K562 (cell line): ENCODE measurements at regions not wholly inside any gene's neighbourhood (a gene's known extent, or its start where the extent isn't known, plus 50 kb on each side); places are given as distances from the start of the nearest gene placed in this dataset.

Experiments used
- ATAC-seq: fragments of 200-7000 bp; cut with Tn5 transposase; 3 replicates; pipeline ENCODE4 v1.9.1; 2020; ENCODE audit warnings: moderate library complexity
- BruUV-seq: library from RNA; stranded (reverse); fragments of 400-500 nt; replicated peaks from 2 replicates; lab custom pipeline; 2021; lab: Mats Ljungman, UMichigan
- CTCF ChIA-PET: fragments of 300-600 bp; formaldehyde crosslinking; extraction: SDS; loops from one replicate; lab custom pipeline; 2021; ENCODE audit warnings: low intra/inter-chr PET ratio; lab: Yijun Ruan, JAX
- POLR2A ChIA-PET: fragments of 300-600, 350-650 bp; sonication (Branson Sonifier 250); formaldehyde crosslinking; extraction: SDS; loops from one replicate; lab custom pipeline; 2021; ENCODE audit warnings: antibody characterized with exemption, inconsistent platforms; lab: Yijun Ruan, JAX
- DNase-seq, 4 experiments: peaks; one replicate each; pipeline versions ENCODE4 v3.0.0 to v3.0.0-alpha.2; 2011 to 2018; ENCODE audit warnings: low spot score in 3 of 4, mixed read lengths in 3 of 4; ENCODE audit errors: extremely low read depth in 1 of 4
- FAIRE-seq: peaks from 2 replicates; lab custom pipeline; 2011; peaks lifted over from hg19 to GRCh38; lab: Jason Lieb, UNC
- H2AFZ ChIP-seq: 2 replicates; pipeline ENCODE4 v1.6.0; 2011; ENCODE audit warnings: low read depth, low read length, control low read depth, inconsistent platforms
- H3K27ac ChIP-seq: fragments of 200-600 bp; 3 replicates; pipeline ENCODE4 v1.8.0; 2011; ENCODE audit warnings: low read depth, mild to moderate bottlenecking, control low read depth, inconsistent platforms, low read length, moderate library complexity, mixed read lengths; ENCODE audit errors: extremely low read depth
- H3K27me3 ChIP-seq, 2 experiments: fragments of 300-600 bp in 1 of 2; 2 replicates in 1 of 2; 3 replicates in 1 of 2; pipeline versions ENCODE4 v1.6.0 to v1.8.0; 2011; ENCODE audit warnings: inconsistent platforms in 2 of 2, low read length in 2 of 2, mild to moderate bottlenecking in 1 of 2, mixed read lengths in 1 of 2, moderate library complexity in 1 of 2; ENCODE audit not compliant: control insufficient read depth in 2 of 2, insufficient read depth in 2 of 2
- H3K36me3 ChIP-seq: fragments of 300-600 bp; 3 replicates; pipeline ENCODE4 v1.8.0; 2011; ENCODE audit warnings: mild to moderate bottlenecking, low read length, inconsistent platforms; ENCODE audit not compliant: control insufficient read depth, insufficient read depth
- H3K4me1 ChIP-seq, 2 experiments: fragments of 200-600 bp in 1 of 2; replicated peaks in 1 of 2; 2 replicates in 1 of 2; 3 replicates in 1 of 2; pipeline versions ENCODE4 v1.5.1 to v1.8.0; 2011; ENCODE audit warnings: inconsistent platforms in 2 of 2, low read length in 2 of 2, mild to moderate bottlenecking in 1 of 2, mixed read lengths in 1 of 2, moderate library complexity in 1 of 2; ENCODE audit not compliant: control insufficient read depth in 2 of 2, insufficient read depth in 2 of 2
- H3K4me2 ChIP-seq: 2 replicates; pipeline ENCODE4 v1.6.1; 2011; ENCODE audit warnings: low read length, control low read depth, inconsistent platforms, mixed read lengths; ENCODE audit not compliant: insufficient read depth
- H3K4me3 ChIP-seq: fragments of 200-600 bp; sonication (generic), shearing (Covaris generic); 2 replicates; pipeline ENCODE4 v1.5.1; 2016; ENCODE audit warnings: control low read depth, inconsistent platforms
- H3K79me2 ChIP-seq: fragments of 200-600 bp; 3 replicates; pipeline ENCODE4 v1.8.0; 2011; ENCODE audit warnings: low read length, inconsistent platforms; ENCODE audit not compliant: control insufficient read depth, insufficient read depth
- H3K9ac ChIP-seq, 2 experiments: 2 replicates each; pipeline versions ENCODE4 v1.6.0 to v1.6.1; 2011; ENCODE audit warnings: low read depth in 2 of 2, low read length in 2 of 2, control low read depth in 1 of 2, inconsistent platforms in 1 of 2, mild to moderate bottlenecking in 1 of 2, mixed read lengths in 1 of 2; ENCODE audit not compliant: insufficient read depth in 1 of 2
- H3K9me1 ChIP-seq: one replicate; pipeline ENCODE4 v1.6.0; 2011; ENCODE audit warnings: inconsistent platforms, mild to moderate bottlenecking, low read length, moderate library complexity; ENCODE audit not compliant: control insufficient read depth, insufficient read depth
- H3K9me3 ChIP-seq: replicated peaks from 2 replicates; pipeline ENCODE4 v1.5.1; 2011; ENCODE audit warnings: low read depth, low read length, inconsistent platforms; ENCODE audit not compliant: control insufficient read depth, insufficient read depth
- H4K20me1 ChIP-seq: replicated peaks from 2 replicates; pipeline ENCODE4 v1.6.1; 2011; ENCODE audit warnings: low read length, inconsistent platforms, mixed read lengths; ENCODE audit not compliant: control insufficient read depth, insufficient read depth
- BRCA1 ChIP-seq, 2 experiments: fragments of 450-650 bp in 1 of 2; sonication (generic) in 1 of 2; formaldehyde crosslinking in 1 of 2; IDR thresholded peaks; 2 replicates each; pipeline versions ENCODE4 v1.5.0 to v1.6.1; 2017 to 2020; ENCODE audit warnings: mild to moderate bottlenecking in 1 of 2, missing genetic modification reagents in 1 of 2
- GTF2F1 ChIP-seq: IDR thresholded peaks from 2 replicates; pipeline ENCODE4 v1.6.1; 2011; ENCODE audit warnings: low read depth, low read length, improper control_type of control experiment
- MBD2 ChIP-seq: sonication (generic); IDR thresholded peaks from 2 replicates; pipeline ENCODE4 v1.6.1; 2016; ENCODE audit warnings: low read depth, borderline replicate concordance
- PURB ChIP-seq: sonication (generic); formaldehyde crosslinking; IDR thresholded peaks from 2 replicates; pipeline ENCODE4 v1.9.0; 2021; ENCODE audit warnings: low read depth, mild to moderate bottlenecking, missing genetic modification reagents
- RAD21 ChIP-seq, 2 experiments: fragments of 250-450 bp in 1 of 2; fragments of 450-650 bp in 1 of 2; sonication (Bioruptor Pico) in 1 of 2; formaldehyde crosslinking in 1 of 2; IDR thresholded peaks in 1 of 2; conservative IDR thresholded peaks in 1 of 2; 2 replicates each; pipeline versions ENCODE4 v1.4.0 to v1.8.0; 2020 to 2022; ENCODE audit warnings: mild to moderate bottlenecking in 2 of 2, moderate library complexity in 1 of 2
- RAD51 ChIP-seq: fragments of 450-650 bp; IDR thresholded peaks from 2 replicates; pipeline ENCODE4 v1.7.1; 2016; ENCODE audit warnings: low read depth, mild to moderate bottlenecking, borderline replicate concordance
- SOX6 ChIP-seq: fragments of 450-650 bp; IDR thresholded peaks from 2 replicates; pipeline ENCODE4 v1.6.1; 2014; ENCODE audit warnings: mild to moderate bottlenecking
- ZBTB17 ChIP-seq: fragments of 450-650 bp; formaldehyde crosslinking; IDR thresholded peaks from 2 replicates; pipeline ENCODE4 v1.4.0; 2020; ENCODE audit warnings: mild to moderate bottlenecking
- WGBS: fragments of 100-300 bp; shearing (Covaris generic); methylation state at CpG from one replicate; pipeline ENCODE4 v1.1.6; 2016; ENCODE audit warnings: low coverage, mixed read lengths; ENCODE audit not compliant: insufficient coverage; ENCODE audit errors: missing lambda C conversion rate; 5-methylcytosine and 5-hydroxymethylcytosine counted together
- in situ Hi-C: fragments of 300-500 bp; cut with MboI; formaldehyde crosslinking; loops from 4 replicates; pipeline ENCODE4 v1.15.0; 2018; ENCODE audit warnings: inconsistent platforms, mixed read lengths
- intact Hi-C: fragments of 100-400 bp; cut with micrococcal nuclease; formaldehyde crosslinking; loops from 2 replicates; pipeline ENCODE4 v1.14.2; 2022
- TF ChIP-seq, protein P1 (sequence below), 2 experiments: fragments of 450-650 bp in 1 of 2; sonication (generic) in 1 of 2; formaldehyde crosslinking in 1 of 2; IDR thresholded peaks in 1 of 2; conservative IDR thresholded peaks in 1 of 2; 2 replicates each; pipeline versions ENCODE4 v1.6.1 to v1.8.1; 2016 to 2023; ENCODE audit warnings: mild to moderate bottlenecking in 2 of 2, moderate library complexity in 2 of 2, inconsistent platforms in 1 of 2, missing genetic modification reagents in 1 of 2

DNA sequence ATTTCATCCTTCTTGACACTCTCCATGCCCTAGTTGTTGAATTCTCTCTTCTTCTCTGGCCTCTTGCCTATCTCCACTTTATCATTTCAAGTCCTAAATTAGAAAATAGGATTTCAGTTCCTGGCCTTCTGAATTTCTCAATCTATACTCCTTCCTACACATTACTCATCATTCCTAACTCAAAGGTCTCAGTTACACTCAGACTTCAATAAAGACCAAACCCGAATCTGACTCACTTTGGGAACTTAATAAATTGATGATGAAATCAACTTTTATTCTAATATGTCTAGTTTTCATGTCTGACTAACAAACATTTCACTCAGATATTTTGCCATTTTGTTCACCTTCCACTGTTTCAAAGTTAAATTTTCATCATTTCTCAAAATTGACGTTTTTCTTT lies 113.6 kb upstream of the TSLP start:
- H3K36me3 ChIP-seq = no peaks in the 10 kb centered on the region
- no peak for FAIRE-seq
- POLR2A ChIA-PET = no interaction called here
- no TSS peak for BruUV-seq
- no peaks in the 10 kb centered on the region for H3K79me2 ChIP-seq
- no peak overlapping the region for H3K27ac ChIP-seq
- no peaks in the 10 kb centered on the region for H4K20me1 ChIP-seq
- intact Hi-C loops (no loop called here), in situ Hi-C loops (no loop called here)
- peaks cover 0 to 6% of the 10 kb centered on the region in 2 experiments; a peak in 1 of 5 replicates for H3K4me1 ChIP-seq
- H3K27me3 ChIP-seq = no peaks in the 10 kb centered on the region
- TF ChIP-seq BRCA1 (IDR thresholded peaks at IDR 0.05) = no peak
- no peak for TF ChIP-seq BRCA1 (CRISPR knock-in tag; IDR thresholded peaks at IDR 0.05)
- TF ChIP-seq, protein P1, sequence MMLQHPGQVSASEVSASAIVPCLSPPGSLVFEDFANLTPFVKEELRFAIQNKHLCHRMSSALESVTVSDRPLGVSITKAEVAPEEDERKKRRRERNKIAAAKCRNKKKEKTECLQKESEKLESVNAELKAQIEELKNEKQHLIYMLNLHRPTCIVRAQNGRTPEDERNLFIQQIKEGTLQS (IDR thresholded peaks at IDR 0.05) = peak; percentile 52; the same call in 1 of the 2 replicates
- TF ChIP-seq, protein P1 (CRISPR knock-in tag; conservative IDR thresholded peaks at IDR 0.05) = no peak
- no peak overlapping the region for H2AFZ ChIP-seq
- CTCF ChIA-PET = no interaction called here
- H3K4me3 ChIP-seq = no peak overlapping the region
- no peak for DNase-seq
- H3K9me3 ChIP-seq = no peaks in the 10 kb centered on the region
- H3K4me2 ChIP-seq = no peak overlapping the region
- WGBS = 0% methylated on average over 2 of the region's 2 CpGs
- no peaks in the 10 kb centered on the region for H3K9me1 ChIP-seq
- H3K9ac ChIP-seq = no peak overlapping the region
- no peak for ATAC-seq

DNA sequence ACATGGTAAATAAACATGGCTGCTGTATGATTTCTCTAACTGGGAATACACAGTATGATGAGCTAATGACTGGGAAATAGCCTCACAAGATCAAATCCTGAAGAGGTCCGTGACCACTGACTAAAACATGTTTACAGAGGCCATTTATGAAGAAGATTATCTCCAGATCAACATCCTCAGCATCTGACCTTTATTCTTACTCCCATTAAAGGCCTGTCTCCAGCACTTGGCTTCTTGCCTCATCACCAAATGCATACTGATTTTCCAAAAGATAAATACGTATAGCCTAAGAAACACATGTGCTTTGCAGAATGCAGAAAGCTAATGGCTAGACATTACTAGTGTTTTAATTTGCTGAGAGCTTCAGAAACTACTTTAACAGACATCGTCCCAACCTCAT lies 108.0 kb upstream of the TSLP start:
- H3K36me3 ChIP-seq = no peaks in the 10 kb centered on the region
- POLR2A ChIA-PET = interaction anchor here (1.3 kb wide), 1 partner anchor 41 kb away, joined by 4 read pairs; no protein-coding TSS in a partner anchor

More for the DNA sequence above, 108.0 kb upstream of the TSLP start:
- FAIRE-seq (no peak), DNase-seq (no peak), ATAC-seq (no peak)
- Histone ChIP-seq H3K9me3 (no peaks in the 10 kb centered on the region), H3K27me3 (no peaks in the 10 kb centered on the region), H3K4me1 (no peaks in the 10 kb centered on the region), H3K79me2 (no peaks in the 10 kb centered on the region), H4K20me1 (no peaks in the 10 kb centered on the region), H3K9me1 (no peaks in the 10 kb centered on the region), H3K9ac (no peak overlapping the region), H3K4me3 (no peak overlapping the region), H3K4me2 (no peak overlapping the region), H3K27ac (no peak overlapping the region), H2AFZ (no peak overlapping the region)
- no TSS peak for BruUV-seq
- TF ChIP-seq RAD21 (CRISPR knock-in tag; conservative IDR thresholded peaks at IDR 0.05 in 1 of 2, IDR thresholded peaks at IDR 0.05 in 1 of 2) (no peak), SOX6 (no peak), PURB (no peak), RAD51 (no peak), MBD2 (no peak), ZBTB17 (CRISPR knock-in tag) (no peak), GTF2F1 (no peak)
- intact Hi-C loops (no loop called here), in situ Hi-C loops (no loop called here)
- 0% methylated on average over 3 of the region's 3 CpGs for WGBS
- CTCF ChIA-PET = no interaction called here
